NB4 (cell line): ENCODE measurements at regions not wholly inside any gene's neighbourhood (a gene's known extent, or its start where the extent isn't known, plus 50 kb on each side); places are given as distances from the start of the nearest gene placed in this dataset.

Experiments used
- DNase-seq: peaks from one replicate; pipeline ENCODE4 v3.0.0; 2010; ENCODE audit warnings: low read depth
- H3K4me3 ChIP-seq: one replicate; pipeline ENCODE4 v1.5.1; 2011; ENCODE audit warnings: mild to moderate bottlenecking, low read depth, low read length, moderate library complexity
- MYC ChIP-seq: IDR thresholded peaks from 2 replicates; pipeline ENCODE4 v1.6.1; 2011; ENCODE audit warnings: low read depth, low read length
- POLR2A ChIP-seq: IDR thresholded peaks from 2 replicates; pipeline ENCODE4 v1.6.1; 2011; ENCODE audit warnings: mild to moderate bottlenecking; ENCODE audit not compliant: insufficient read length; ENCODE audit errors: extremely low read depth
- TF ChIP-seq, protein P1 (sequence below): IDR thresholded peaks from one replicate; pipeline ENCODE4 v1.5.1; 2012; ENCODE audit warnings: low read depth, low read length
- TF ChIP-seq, protein P2 (sequence below): IDR thresholded peaks from 2 replicates; pipeline ENCODE4 v1.6.1; 2011; ENCODE audit warnings: low read depth, low read length

DNA sequence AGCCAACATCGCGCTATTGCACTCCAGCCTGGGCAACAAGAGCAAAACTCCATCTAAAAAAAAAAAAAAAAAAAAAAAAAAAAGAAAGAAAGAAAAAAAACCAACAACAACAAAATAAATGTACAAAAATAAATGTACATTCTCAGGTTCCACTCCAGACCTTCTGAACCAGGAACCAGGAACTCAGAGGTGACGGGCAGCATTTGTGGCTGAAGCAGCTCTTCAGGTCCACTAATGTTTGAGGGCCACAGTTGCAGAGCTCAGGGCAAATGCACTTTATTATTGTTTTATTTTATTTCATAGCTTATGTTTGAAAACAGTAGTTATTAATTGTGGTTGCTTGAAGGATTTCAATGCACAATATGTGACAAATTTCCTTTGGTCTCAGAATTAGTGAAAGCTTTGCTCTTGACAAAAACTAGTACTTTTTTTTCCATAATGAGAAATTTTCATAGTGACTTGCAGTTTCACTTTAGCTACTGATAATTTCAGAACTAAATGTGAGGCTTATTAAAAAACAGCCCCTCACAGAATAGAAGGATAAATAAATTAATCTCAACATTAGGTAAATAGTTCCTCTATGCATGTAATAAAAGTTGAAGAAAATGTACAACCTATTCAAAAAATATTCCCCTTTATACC is 378.4 kb upstream of the SPHKAP start:
- no peak for DNase-seq
- no peak overlapping the region for H3K4me3 ChIP-seq
- TF ChIP-seq, protein P1, sequence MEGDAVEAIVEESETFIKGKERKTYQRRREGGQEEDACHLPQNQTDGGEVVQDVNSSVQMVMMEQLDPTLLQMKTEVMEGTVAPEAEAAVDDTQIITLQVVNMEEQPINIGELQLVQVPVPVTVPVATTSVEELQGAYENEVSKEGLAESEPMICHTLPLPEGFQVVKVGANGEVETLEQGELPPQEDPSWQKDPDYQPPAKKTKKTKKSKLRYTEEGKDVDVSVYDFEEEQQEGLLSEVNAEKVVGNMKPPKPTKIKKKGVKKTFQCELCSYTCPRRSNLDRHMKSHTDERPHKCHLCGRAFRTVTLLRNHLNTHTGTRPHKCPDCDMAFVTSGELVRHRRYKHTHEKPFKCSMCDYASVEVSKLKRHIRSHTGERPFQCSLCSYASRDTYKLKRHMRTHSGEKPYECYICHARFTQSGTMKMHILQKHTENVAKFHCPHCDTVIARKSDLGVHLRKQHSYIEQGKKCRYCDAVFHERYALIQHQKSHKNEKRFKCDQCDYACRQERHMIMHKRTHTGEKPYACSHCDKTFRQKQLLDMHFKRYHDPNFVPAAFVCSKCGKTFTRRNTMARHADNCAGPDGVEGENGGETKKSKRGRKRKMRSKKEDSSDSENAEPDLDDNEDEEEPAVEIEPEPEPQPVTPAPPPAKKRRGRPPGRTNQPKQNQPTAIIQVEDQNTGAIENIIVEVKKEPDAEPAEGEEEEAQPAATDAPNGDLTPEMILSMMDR, result no peak
- TF ChIP-seq, protein P2, sequence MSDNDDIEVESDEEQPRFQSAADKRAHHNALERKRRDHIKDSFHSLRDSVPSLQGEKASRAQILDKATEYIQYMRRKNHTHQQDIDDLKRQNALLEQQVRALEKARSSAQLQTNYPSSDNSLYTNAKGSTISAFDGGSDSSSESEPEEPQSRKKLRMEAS, result no peak
- TF ChIP-seq MYC (no peak), POLR2A (no peak)

DNA sequence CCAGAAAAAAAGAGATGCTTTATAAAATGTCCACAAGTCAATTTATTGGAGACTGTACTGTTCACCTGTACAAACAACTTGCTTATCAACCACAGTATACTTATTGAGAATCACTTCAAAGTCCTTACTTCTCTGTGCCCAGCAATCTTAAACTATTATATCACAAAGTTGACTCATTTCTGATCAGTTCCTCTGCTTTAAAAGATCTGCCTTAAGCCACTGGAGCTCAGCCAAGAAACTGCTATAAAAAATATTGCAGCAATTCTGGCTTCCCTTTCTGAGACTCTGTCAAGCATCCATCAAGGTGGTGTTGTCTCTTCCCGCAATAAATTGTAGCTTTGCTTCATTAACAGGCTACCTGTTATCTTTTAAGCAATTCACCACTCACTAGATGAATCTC is 375.2 kb upstream of the SPHKAP start:
- no peak for DNase-seq
- H3K4me3 ChIP-seq, result no peak overlapping the region
- TF ChIP-seq MYC (no peak), POLR2A (no peak)
- TF ChIP-seq, protein P2, result no peak
- TF ChIP-seq, protein P1, result no peak

DNA sequence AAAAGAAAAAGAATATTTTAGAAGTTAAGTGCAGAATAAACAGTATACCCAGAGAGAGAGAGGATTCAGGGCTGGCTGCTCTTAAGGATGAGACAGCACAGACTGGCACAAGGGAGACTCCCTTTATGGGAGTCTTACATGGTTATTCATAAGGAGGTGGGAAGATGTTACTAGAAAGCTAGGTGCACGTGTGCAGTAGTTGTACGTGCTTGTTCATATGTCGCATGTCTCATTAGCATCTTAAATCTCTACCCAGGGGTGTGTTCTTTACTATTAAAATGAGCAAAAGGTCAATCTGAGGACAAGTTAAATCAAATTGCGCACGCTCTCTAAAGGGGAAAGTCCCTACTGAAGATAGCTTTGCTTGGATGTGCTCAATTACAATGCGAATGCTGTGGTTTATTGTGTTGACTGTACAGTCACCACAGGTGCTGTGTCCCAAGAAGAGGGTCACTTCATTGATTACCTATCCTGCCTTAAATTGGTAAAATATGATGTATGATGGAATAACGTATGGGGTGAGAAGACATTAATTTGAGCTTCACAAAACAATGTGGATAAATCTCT is 368.0 kb upstream of the SPHKAP start:
- TF ChIP-seq, protein P2, result no peak
- no peak for TF ChIP-seq MYC
- TF ChIP-seq POLR2A, result no peak
- TF ChIP-seq, protein P1, result no peak
- no peak for DNase-seq
- H3K4me3 ChIP-seq, result no peak overlapping the region

DNA sequence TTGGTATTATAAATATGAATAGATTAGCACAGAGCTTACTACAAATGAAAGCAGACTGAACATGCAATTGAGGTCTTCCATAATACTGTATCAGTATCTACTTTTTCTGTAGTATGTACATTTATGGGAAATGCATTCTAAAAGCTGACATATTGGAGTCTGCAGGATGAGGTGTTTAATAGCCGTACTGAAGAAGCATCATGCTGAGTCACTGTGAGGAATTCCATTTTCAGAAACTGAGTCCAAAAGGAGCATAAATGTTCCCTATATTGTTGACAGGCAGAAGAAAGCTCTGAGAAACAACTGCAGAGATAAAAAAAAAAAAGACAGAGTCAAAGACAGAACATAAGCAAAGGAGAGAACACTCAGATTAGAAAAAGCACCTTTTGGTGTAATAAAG is 366.7 kb upstream of the SPHKAP start:
- TF ChIP-seq, protein P1, result no peak
- TF ChIP-seq, protein P2, result no peak
- no peak for TF ChIP-seq MYC
- no peak for TF ChIP-seq POLR2A

DNA sequence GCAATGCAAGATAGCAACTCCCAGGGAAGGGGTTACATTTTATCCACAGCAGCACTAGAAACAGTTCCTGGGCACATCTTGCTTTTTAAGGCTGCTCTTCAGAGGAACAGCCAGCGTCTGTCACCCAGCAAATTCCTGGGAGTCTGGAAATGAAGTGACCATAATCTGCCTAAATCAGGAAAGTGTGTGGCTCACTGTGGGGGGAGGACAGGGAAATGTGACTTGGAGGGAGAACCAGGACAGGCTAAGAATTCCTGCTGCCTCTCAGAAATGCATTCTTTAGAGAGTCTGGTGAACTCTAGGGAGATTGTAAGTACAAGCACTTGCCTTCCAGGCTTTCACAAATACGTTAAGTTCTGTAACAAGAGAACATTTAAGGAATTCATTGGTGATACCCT is 364.3 kb upstream of the SPHKAP start:
- TF ChIP-seq MYC (no peak), POLR2A (no peak)
- TF ChIP-seq, protein P2, result no peak
- TF ChIP-seq, protein P1, result no peak
- no peak for DNase-seq
- H3K4me3 ChIP-seq, result no peak overlapping the region

More for the DNA sequence above, 366.7 kb upstream of the SPHKAP start:
- H3K4me3 ChIP-seq, result no peak overlapping the region
- no peak for DNase-seq
